SK-N-SH treated with all-trans-retinoic acid at 6 μM for 48 hours (cell line): ENCODE measurements at regions not wholly inside any gene's neighbourhood (a gene's known extent, or its start where the extent isn't known, plus 50 kb on each side); places are given as distances from the start of the nearest gene placed in this dataset.
A peak's percentile ranks its signal among the peaks of the same experiment; 100 is the strongest.

ENCODE experiments used
- ATAC-seq: fragments of 200-7000 bp; cut with Tn5 transposase; 3 replicates; pipeline ENCODE4 v1.9.1; 2020; ENCODE audit warnings: mild to moderate bottlenecking, moderate library complexity
- ARNTL ChIP-seq: fragments of 450-650 bp; formaldehyde crosslinking; IDR thresholded peaks from 2 replicates; pipeline ENCODE4 v1.5.0; 2020; ENCODE audit warnings: low read depth, mild to moderate bottlenecking, moderate library complexity, borderline replicate concordance
- BACH2 ChIP-seq: fragments of 250-450 bp; sonication (Bioruptor Pico); IDR thresholded peaks from 2 replicates; pipeline ENCODE4 v1.9.0; 2021; ENCODE audit warnings: mild to moderate bottlenecking, borderline replicate concordance
- CSDC2 ChIP-seq: fragments of 250-450 bp; sonication (Bioruptor Pico); IDR thresholded peaks from 2 replicates; pipeline ENCODE4 v1.5.0; 2020; ENCODE audit warnings: mild to moderate bottlenecking, moderate library complexity
- ESRRG ChIP-seq: fragments of 250-450 bp; sonication (Bioruptor Pico); IDR thresholded peaks from 2 replicates; pipeline ENCODE4 v1.6.1; 2021; ENCODE audit warnings: mild to moderate bottlenecking
- GLIS3 ChIP-seq: fragments of 250-450 bp; sonication (Bioruptor Pico); IDR thresholded peaks from 2 replicates; pipeline ENCODE4 v1.5.0; 2020; ENCODE audit warnings: mild to moderate bottlenecking, moderate library complexity
- ISL1 ChIP-seq: fragments of 250-450 bp; sonication (Bioruptor Pico); IDR thresholded peaks from 2 replicates; pipeline ENCODE4 v2.1.2; 2022; ENCODE audit warnings: mild to moderate bottlenecking, moderate library complexity
- OSR1 ChIP-seq: fragments of 250-450 bp; sonication (Bioruptor Pico); IDR thresholded peaks from 2 replicates; pipeline ENCODE4 v1.8.0; 2022; ENCODE audit warnings: moderate library complexity, mild to moderate bottlenecking, inconsistent platforms
- PATZ1 ChIP-seq: fragments of 250-450 bp; sonication (Bioruptor Pico); IDR thresholded peaks from 2 replicates; pipeline ENCODE4 v1.8.0; 2020; ENCODE audit warnings: mild to moderate bottlenecking, moderate library complexity, borderline replicate concordance
- PPARA ChIP-seq: fragments of 250-450 bp; sonication (Bioruptor Pico); IDR thresholded peaks from 2 replicates; pipeline ENCODE4 v1.5.0; 2020; ENCODE audit warnings: mild to moderate bottlenecking, borderline replicate concordance
- RARB ChIP-seq: fragments of 250-450 bp; sonication (Bioruptor Pico); IDR thresholded peaks from 2 replicates; pipeline ENCODE4 v1.8.0; 2021; ENCODE audit warnings: mild to moderate bottlenecking, moderate library complexity
- TCF4 ChIP-seq: fragments of 250-450 bp; sonication (Bioruptor Pico); IDR thresholded peaks from 2 replicates; pipeline ENCODE4 v1.8.0; 2021; ENCODE audit warnings: mild to moderate bottlenecking, moderate library complexity, borderline replicate concordance
- TOX ChIP-seq: fragments of 250-450 bp; sonication (Bioruptor Pico); IDR thresholded peaks from 2 replicates; pipeline ENCODE4 v1.8.0; 2021; ENCODE audit warnings: mild to moderate bottlenecking, moderate library complexity, borderline replicate concordance
- ZFP3 ChIP-seq: fragments of 250-450 bp; sonication (Bioruptor Pico); IDR thresholded peaks from 2 replicates; pipeline ENCODE4 v1.5.0; 2020; ENCODE audit warnings: mild to moderate bottlenecking, moderate library complexity
- ZFP30 ChIP-seq: fragments of 450-650 bp; formaldehyde crosslinking; IDR thresholded peaks from 2 replicates; pipeline ENCODE4 v1.5.0; 2022; ENCODE audit warnings: mild to moderate bottlenecking, moderate library complexity
- ZNF565 ChIP-seq: fragments of 450-650 bp; formaldehyde crosslinking; conservative IDR thresholded peaks from 2 replicates; pipeline ENCODE4 v1.5.0; 2020; ENCODE audit warnings: low read depth, mild to moderate bottlenecking, moderate library complexity
- ZNF70 ChIP-seq: fragments of 450-650 bp; formaldehyde crosslinking; IDR thresholded peaks from 2 replicates; pipeline ENCODE4 v1.5.0; 2020; ENCODE audit warnings: mild to moderate bottlenecking, moderate library complexity
- ZNF8 ChIP-seq: fragments of 450-650 bp; formaldehyde crosslinking; IDR thresholded peaks from 2 replicates; pipeline ENCODE4 v1.5.0; 2020; ENCODE audit warnings: mild to moderate bottlenecking, moderate library complexity
- TF ChIP-seq, protein P1 (sequence below): fragments of 250-450 bp; sonication (Bioruptor Pico); IDR thresholded peaks from 2 replicates; pipeline ENCODE4 v1.5.0; 2020; ENCODE audit warnings: mild to moderate bottlenecking, moderate library complexity
- TF ChIP-seq, protein P2 (sequence below): fragments of 250-450 bp; sonication (Bioruptor Pico); IDR thresholded peaks from 2 replicates; pipeline ENCODE4 v1.5.1; 2020; ENCODE audit warnings: low read depth, mild to moderate bottlenecking, moderate library complexity
- TF ChIP-seq, protein P3 (sequence below): fragments of 250-450 bp; sonication (Bioruptor Pico); IDR thresholded peaks from 2 replicates; pipeline ENCODE4 v1.5.1; 2021; ENCODE audit warnings: mild to moderate bottlenecking, moderate library complexity
- TF ChIP-seq, protein P4 (sequence below): fragments of 250-450 bp; sonication (Bioruptor Pico); IDR thresholded peaks from 2 replicates; pipeline ENCODE4 v1.8.0; 2021; ENCODE audit warnings: low read depth, mild to moderate bottlenecking, moderate library complexity, borderline replicate concordance

DNA sequence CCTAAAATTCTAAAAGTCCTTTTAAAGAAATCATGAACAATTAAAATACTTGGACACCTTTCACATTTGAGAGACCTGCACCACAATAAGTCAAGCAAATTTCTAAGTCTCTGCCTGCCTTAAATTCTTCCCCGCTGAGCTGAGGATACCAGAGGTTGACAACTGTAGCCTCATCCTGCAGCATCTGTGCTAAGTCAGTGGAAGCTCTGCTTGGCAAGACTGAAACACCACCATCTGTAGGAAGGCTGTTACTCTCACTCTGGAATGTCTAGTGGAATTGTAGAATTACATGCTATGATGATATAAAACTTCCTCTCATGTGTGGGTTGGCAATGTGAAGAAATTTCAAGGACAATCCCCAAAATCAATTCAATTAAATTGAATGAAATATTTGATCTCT, 1756.5 kb downstream of the NCAM2 start:
- TF ChIP-seq BACH2 (CRISPR knock-in tag) (no peak), ZNF8 (CRISPR knock-in tag) (no peak), ZNF565 (CRISPR knock-in tag) (no peak), ESRRG (CRISPR knock-in tag) (no peak), RARB (no peak), CSDC2 (CRISPR knock-in tag) (no peak), PATZ1 (no peak), TOX (no peak), ZFP3 (no peak), ZNF70 (CRISPR knock-in tag) (no peak), OSR1 (no peak), ARNTL (no peak), TCF4 (CRISPR knock-in tag) (no peak), GLIS3 (CRISPR knock-in tag) (no peak)
- TF ChIP-seq, protein P1, sequence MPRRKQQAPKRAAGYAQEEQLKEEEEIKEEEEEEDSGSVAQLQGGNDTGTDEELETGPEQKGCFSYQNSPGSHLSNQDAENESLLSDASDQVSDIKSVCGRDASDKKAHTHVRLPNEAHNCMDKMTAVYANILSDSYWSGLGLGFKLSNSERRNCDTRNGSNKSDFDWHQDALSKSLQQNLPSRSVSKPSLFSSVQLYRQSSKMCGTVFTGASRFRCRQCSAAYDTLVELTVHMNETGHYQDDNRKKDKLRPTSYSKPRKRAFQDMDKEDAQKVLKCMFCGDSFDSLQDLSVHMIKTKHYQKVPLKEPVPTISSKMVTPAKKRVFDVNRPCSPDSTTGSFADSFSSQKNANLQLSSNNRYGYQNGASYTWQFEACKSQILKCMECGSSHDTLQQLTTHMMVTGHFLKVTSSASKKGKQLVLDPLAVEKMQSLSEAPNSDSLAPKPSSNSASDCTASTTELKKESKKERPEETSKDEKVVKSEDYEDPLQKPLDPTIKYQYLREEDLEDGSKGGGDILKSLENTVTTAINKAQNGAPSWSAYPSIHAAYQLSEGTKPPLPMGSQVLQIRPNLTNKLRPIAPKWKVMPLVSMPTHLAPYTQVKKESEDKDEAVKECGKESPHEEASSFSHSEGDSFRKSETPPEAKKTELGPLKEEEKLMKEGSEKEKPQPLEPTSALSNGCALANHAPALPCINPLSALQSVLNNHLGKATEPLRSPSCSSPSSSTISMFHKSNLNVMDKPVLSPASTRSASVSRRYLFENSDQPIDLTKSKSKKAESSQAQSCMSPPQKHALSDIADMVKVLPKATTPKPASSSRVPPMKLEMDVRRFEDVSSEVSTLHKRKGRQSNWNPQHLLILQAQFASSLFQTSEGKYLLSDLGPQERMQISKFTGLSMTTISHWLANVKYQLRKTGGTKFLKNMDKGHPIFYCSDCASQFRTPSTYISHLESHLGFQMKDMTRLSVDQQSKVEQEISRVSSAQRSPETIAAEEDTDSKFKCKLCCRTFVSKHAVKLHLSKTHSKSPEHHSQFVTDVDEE = no peak
- TF ChIP-seq, protein P2, sequence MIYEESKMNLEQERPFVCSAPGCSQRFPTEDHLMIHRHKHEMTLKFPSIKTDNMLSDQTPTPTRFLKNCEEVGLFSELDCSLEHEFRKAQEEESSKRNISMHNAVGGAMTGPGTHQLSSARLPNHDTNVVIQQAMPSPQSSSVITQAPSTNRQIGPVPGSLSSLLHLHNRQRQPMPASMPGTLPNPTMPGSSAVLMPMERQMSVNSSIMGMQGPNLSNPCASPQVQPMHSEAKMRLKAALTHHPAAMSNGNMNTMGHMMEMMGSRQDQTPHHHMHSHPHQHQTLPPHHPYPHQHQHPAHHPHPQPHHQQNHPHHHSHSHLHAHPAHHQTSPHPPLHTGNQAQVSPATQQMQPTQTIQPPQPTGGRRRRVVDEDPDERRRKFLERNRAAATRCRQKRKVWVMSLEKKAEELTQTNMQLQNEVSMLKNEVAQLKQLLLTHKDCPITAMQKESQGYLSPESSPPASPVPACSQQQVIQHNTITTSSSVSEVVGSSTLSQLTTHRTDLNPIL (CRISPR knock-in tag) = no peak
- ATAC-seq = no peak

DNA sequence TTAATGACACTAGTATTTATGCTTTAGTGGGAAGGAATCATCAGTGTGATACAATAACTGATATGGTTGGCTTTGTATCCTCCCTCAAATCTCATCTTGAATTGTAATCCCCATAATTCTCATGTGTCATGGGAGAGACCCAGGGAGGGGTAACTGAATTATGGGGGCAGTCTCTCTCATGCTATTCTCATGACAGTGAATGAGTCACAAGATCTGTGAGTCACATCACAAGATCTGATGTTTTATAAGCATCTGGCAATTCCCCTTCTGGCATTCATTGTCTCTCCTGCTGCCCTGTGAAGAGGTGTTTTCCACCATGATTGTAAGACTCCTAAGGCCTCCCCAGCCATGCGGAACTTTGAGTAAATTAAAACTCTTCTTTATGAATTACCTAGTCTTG, 1760.3 kb downstream of the NCAM2 start:
- no peak for ATAC-seq
- TF ChIP-seq ISL1 (CRISPR knock-in tag) (0 out of 2 replicates have a peak, but pooled peaks have one; percentile 12), ARNTL (no peak), PATZ1 (peak; percentile 48; the same call in 1 of the 2 replicates), RARB (no peak)

DNA sequence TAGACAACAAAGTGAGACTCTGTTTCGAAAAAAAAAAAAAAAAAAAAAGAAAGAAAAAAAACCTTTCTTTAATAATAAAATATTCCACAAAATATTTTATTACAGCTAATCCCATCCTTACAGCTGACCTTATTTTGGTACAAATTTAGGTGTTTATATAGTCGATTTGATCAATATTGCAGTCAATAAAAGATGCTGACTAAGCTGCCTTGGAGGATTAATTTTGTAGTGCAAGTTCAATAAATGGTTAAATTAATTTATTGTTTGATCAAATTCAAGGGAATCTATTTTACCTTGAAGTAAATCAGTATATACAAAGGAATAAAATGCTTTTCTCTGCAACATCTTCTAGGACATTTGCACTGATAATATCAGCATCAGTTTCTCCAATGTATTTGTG, 1764.3 kb downstream of the NCAM2 start:
- TF ChIP-seq, protein P2 (CRISPR knock-in tag) = no peak
- no peak for TF ChIP-seq PPARA
- no peak for TF ChIP-seq ZFP3
- TF ChIP-seq, protein P3, sequence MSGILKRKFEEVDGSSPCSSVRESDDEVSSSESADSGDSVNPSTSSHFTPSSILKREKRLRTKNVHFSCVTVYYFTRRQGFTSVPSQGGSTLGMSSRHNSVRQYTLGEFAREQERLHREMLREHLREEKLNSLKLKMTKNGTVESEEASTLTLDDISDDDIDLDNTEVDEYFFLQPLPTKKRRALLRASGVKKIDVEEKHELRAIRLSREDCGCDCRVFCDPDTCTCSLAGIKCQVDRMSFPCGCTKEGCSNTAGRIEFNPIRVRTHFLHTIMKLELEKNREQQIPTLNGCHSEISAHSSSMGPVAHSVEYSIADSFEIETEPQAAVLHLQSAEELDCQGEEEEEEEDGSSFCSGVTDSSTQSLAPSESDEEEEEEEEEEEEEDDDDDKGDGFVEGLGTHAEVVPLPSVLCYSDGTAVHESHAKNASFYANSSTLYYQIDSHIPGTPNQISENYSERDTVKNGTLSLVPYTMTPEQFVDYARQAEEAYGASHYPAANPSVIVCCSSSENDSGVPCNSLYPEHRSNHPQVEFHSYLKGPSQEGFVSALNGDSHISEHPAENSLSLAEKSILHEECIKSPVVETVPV = no peak
- no peak for TF ChIP-seq ZNF8 (CRISPR knock-in tag)
- TF ChIP-seq, protein P4, sequence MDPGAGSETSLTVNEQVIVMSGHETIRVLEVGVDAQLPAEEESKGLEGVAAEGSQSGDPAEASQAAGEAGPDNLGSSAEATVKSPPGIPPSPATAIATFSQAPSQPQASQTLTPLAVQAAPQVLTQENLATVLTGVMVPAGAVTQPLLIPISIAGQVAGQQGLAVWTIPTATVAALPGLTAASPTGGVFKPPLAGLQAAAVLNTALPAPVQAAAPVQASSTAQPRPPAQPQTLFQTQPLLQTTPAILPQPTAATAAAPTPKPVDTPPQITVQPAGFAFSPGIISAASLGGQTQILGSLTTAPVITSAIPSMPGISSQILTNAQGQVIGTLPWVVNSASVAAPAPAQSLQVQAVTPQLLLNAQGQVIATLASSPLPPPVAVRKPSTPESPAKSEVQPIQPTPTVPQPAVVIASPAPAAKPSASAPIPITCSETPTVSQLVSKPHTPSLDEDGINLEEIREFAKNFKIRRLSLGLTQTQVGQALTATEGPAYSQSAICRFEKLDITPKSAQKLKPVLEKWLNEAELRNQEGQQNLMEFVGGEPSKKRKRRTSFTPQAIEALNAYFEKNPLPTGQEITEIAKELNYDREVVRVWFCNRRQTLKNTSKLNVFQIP (CRISPR knock-in tag) = no peak
- TF ChIP-seq PATZ1 = no peak
- no peak for TF ChIP-seq ZFP30 (CRISPR knock-in tag)
- TF ChIP-seq TOX = no peak
- TF ChIP-seq CSDC2 (CRISPR knock-in tag) = no peak
- TF ChIP-seq ZNF70 (CRISPR knock-in tag) = no peak
- TF ChIP-seq OSR1 = no peak
- TF ChIP-seq ISL1 (CRISPR knock-in tag) = no peak
- TF ChIP-seq GLIS3 (CRISPR knock-in tag) = no peak
- no peak for TF ChIP-seq BACH2 (CRISPR knock-in tag)
- ATAC-seq = no peak
